RWPE1 (cell line): ENCODE measurements at regions not wholly inside any gene's neighbourhood (a gene's known extent, or its start where the extent isn't known, plus 50 kb on each side); places are given as distances from the start of the nearest gene placed in this dataset.
"Not testable (repeated sequence)": the region's sequence is repeated elsewhere in the genome, so short reads cannot be mapped to it uniquely, and the experiment has no call there.

Experiments
- CTCF ChIA-PET: fragments of 350-600 bp; sonication (Branson Sonifier 250); formaldehyde crosslinking; extraction: SDS; loops from one replicate; lab custom pipeline; 2021; lab: Yijun Ruan, JAX
- POLR2A ChIA-PET: fragments of 400-600 bp; formaldehyde crosslinking; extraction: SDS; loops from one replicate; lab custom pipeline; 2020; ENCODE audit warnings: antibody characterized with exemption; ENCODE audit not compliant: low non-redundant PET; lab: Yijun Ruan, JAX
- DNase-seq: peaks from one replicate; pipeline ENCODE4 v3.0.0; 2012; ENCODE audit warnings: low spot score
- H3K27ac ChIP-seq: fragments of 450-650 bp; 2 replicates; pipeline ENCODE4 v1.5.1; 2017
- CTCF ChIP-seq: fragments of 450-650 bp; conservative IDR thresholded peaks from 2 replicates; pipeline ENCODE4 v1.5.1; 2017; ENCODE audit warnings: low read depth, mild to moderate bottlenecking

- H3K27ac ChIP-seq, result no peak overlapping the region
- CTCF ChIA-PET, result no interaction called here
- no peak for DNase-seq
- POLR2A ChIA-PET, result no interaction called here
- TF ChIP-seq CTCF, result no peak
Observed at GRCh38 chr3:101123081-101123480, 129.9 kb upstream of the ABI3BP start.

GRCh38 chr3:101122681-101123080, 129.5 kb upstream of the ABI3BP start:
- ChIA-PET POLR2A (no interaction called here), CTCF (no interaction called here)
- no peak for TF ChIP-seq CTCF
- DNase-seq, result no peak
- no peak overlapping the region for H3K27ac ChIP-seq

- no peak for DNase-seq
- CTCF ChIA-PET, result interaction anchor here (0.6 kb wide), 1 partner anchor 1674 kb away, joined by 3 read pairs; no protein-coding TSS in a partner anchor
- H3K27ac ChIP-seq, result no peak overlapping the region
- POLR2A ChIA-PET, result no interaction called here
- TF ChIP-seq CTCF, result no peak
Observed at GRCh38 chr3:101120039-101120438, 126.8 kb upstream of the ABI3BP start.

- ChIA-PET CTCF (interaction anchor here (0.5 to 0.6 kb wide), 2 partner anchors 16 to 328 kb away, joined by 3 to 5 read pairs; no protein-coding TSS in a partner anchor), POLR2A (no interaction called here)
- TF ChIP-seq CTCF, result no peak
- DNase-seq, result peak; percentile 6
- no peak overlapping the region for H3K27ac ChIP-seq
Observed at GRCh38 chr3:101119535-101119934, 126.3 kb upstream of the ABI3BP start.

GRCh38 chr3:101117980-101118379, 124.8 kb upstream of the ABI3BP start:
- POLR2A ChIA-PET, result no interaction called here
- no peak for DNase-seq
- CTCF ChIA-PET, result no interaction called here
- TF ChIP-seq CTCF, result no peak
- H3K27ac ChIP-seq, result no peak overlapping the region

- no peak for DNase-seq
- no peak overlapping the region for H3K27ac ChIP-seq
- ChIA-PET CTCF (no interaction called here), POLR2A (no interaction called here)
- TF ChIP-seq CTCF, result no peak
Observed at GRCh38 chr3:101117465-101117864, 124.2 kb upstream of the ABI3BP start.

GRCh38 chr3:101110295-101110694, 117.1 kb upstream of the ABI3BP start:
- POLR2A ChIA-PET, H3K27ac ChIP-seq, CTCF ChIA-PET, DNase-seq: not testable (repeated sequence)
